HG03520 (cell line): ENCODE measurements at regions not wholly inside any gene's neighbourhood (a gene's known extent, or its start where the extent isn't known, plus 50 kb on each side); places are given as distances from the start of the nearest gene placed in this dataset.
A peak's percentile ranks its signal among the peaks of the same experiment; 100 is the strongest.

ENCODE experiments used
- ATAC-seq: cut with Tn5 transposase; IDR thresholded peaks from one replicate; pipeline ENCODE4 v1.9.1; 2021; ENCODE audit warnings: mild to moderate bottlenecking, moderate library complexity; ENCODE audit not compliant: unreplicated experiment

DNA sequence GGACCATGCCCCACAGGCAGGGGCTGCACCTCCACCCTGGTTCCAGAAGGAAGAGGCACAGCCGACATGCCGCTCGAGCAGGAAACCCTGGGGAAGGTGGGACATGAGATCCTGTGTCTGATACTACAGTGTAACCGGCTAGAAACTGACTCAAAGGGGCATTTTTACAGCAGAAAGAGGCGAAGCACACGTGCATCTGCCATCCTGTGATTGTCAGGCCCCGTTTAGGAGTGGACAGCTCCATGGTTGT is 62.7 kb downstream of the SIK1 start:
- no peak for ATAC-seq

DNA sequence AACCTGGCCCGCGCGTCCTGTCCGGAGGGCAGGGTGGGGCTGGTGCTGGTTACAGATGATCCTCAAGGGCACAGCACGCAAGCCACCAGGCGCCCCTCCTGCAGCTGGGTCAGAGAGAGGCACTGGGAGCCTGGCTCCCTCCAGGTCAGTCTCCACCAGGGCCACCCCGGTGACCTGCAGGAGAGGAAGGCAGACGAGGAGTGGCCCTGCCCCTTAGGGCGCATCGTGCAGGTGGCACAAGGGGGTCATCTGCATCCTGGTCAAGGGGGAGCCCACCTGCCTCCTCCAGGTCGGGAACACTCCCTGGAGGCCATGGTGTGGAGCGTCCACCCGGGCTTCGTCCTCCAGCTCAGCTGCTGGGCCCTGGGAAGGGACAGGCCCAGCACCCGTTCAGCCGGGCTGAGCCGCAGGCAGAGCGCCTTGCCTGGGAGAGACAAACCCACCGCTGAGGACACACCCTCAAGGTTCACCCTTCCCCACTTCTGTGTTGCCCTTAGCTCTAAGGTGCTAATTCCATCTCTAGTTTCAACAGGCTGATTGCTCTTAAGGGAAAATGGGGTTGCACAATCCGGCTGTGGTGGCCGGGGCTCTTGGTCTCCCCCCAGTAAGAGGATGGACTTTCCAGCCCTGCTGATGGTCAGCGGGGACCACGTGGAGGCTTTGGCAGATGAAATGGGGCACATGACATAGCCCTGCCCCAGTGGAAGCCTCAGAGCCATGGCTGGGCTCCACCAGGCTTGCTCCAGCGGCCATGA is 63.2 kb downstream of the SIK1 start:
- no peak for ATAC-seq

DNA sequence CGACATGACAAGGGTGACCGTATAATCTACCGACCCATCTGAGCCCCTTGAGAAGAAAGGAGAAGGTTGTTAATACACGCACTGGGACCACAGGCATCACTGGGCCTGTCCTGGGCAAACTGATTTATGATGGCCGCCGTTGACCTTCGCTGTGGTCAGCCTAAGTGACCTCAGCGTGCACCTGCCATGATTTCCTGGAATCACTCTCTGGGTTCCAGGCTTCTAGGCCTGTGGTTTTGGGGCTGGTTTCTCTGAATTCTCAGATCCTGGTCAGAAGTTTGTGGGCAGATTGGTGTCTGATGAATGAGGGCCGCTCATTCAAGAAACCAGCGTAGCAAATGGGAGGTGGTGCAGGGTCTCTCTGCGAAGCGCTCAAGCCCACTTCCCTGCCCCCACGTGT is 64.0 kb downstream of the SIK1 start:
- no peak for ATAC-seq

DNA sequence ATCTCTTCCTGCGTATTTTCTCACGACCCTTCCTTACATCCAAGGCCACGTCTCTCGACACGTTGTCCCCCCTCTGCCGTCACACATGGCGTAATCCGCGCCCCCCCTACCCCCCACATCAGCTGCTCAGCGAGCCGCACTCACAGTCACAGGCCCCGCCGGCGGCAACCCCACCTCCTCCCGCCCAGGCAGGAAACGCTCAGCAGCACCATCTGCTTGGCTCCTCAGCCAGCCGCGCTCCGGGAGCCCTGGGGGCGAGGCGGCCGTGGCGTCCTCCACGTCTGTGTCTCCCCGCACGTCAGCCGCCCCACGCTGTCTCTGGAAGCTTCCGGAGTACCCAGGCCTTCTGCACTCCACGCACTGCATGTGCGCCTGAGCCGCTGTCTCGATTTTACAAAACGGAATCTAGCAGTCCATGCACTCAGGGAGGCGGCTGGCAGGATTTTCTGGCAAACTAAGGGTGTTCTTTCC is 64.6 kb downstream of the SIK1 start:
- peak; percentile 53 for ATAC-seq

DNA sequence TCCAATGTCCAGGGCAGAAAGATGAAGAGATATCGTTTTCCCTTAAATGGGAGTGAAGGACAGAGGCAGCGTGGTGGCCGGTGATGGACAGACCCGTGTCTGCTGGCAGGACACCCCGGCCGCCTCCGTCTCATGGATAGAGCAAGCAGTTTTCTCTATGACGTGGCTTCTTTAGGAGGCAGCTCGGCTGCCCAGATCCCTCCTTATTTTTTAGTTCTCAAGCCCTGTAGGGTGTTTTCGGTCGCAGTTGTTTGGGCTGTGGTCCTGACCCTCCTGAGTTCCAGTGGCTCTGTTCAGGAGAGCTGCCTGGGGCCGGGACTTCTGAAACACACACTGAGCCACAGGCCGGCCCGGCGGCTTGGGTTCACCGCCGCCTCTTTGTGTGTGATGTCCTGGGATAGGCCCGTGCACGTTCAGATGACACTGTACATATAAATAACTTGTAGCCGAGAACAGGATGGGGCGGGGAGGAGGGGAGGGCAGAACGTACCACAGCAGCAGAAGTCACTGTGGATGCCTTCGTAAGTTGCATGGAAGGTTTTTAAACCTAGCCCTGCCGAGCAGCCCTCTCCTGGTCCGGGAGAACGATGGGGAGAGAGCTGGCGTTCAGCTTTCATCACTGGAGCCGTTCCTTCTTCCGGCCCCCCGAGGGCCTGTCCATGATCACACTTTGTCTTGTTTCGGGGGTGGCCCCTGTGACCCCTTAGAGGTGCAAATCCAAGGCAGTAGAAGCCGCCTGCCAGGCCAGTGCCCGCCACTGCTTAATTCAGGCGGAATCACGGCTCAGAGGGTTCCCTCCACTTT is 65.2 kb downstream of the SIK1 start:
- ATAC-seq = peak; percentile 54

DNA sequence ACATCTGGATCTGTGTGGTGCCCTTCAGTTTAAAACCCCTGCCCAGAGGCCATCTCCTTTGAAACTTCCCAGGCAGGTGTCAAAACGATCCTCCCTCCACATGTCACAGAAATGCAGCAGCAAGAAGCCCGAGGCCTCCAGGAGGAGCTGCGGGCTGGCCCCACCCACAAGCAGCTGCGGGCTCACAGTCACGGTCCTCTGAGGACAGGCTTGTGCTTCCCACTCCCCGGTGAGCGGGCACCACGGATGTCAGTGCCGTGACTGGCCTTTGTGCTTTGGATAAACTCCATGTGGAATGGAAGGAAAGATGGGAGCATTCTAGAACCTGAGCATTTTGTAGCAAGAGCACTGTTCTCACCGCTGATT is 65.8 kb downstream of the SIK1 start:
- ATAC-seq = no peak

DNA sequence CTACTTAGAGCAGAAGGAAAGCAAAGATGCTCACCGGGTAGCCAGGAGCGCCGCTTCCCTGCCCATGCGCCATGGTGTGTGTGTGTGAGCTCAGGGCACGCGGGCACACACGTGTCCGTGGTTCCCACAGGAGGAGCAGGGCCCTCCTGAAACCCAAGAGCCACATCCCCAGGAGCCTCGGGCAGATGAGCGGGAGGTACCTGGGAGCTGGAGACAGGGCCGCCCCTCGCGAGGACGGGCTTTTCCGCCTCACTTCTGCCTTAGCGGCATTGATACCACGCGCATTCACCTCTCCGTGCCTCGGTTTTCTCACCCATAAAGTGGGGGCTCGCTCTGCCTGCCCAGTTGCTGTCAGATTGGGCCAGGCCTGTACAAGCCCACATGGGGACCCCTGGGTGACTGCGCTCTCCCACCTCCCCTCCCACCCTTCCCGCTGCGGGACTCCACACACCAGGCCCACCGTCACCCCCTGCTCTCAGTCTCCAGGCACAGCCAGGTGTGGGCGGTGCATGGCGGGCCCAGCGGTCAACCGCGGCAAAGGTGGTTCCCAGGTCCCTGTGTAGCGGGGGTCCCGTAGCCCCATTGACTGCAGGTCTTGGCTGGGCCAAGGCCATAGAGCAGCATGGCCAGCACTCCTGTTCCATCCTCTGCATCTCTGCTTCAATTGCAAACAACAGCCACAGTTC is 66.3 kb downstream of the SIK1 start:
- ATAC-seq = no peak

DNA sequence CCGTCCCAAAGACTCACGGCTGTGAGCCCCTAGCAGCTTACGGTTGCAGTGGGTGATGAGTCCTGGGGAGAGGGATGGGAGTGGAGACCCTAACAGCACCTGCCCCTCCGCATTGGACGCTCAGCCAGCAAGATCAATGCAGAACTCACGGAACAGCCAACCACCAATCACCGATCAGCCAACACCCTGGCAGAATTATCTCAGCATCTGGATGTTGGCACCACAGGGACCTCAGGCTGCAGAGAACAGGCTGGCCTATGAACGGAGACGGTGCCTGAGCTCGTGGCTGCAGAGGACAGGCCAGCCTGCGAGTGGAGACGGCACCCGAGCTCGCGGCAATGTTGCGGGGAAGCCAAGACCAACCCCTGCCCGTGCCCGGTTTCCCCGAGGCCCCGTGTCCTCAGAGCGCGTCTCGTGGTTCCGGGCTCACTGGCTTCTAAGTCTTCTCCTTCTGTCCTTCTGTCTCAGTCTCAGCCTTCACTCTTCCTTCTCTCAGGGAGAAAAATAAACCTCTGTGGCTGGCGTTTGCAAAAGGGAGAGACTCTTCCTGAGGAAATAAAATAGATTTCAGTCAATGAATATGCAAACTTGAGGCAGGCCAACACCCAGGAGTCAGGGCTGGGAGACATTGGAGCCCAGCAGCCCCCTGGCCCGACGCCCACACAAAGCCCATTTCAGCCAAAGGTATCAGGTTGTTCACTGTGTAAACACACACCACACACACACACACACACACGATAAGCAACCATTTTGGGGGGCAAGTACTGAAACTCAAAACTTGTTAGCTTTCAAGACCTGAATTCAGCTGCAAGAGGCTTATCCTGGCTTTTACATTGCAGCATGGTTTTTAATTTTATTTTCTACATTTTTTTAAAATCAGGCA is 67.8 kb downstream of the SIK1 start:
- no peak for ATAC-seq

DNA sequence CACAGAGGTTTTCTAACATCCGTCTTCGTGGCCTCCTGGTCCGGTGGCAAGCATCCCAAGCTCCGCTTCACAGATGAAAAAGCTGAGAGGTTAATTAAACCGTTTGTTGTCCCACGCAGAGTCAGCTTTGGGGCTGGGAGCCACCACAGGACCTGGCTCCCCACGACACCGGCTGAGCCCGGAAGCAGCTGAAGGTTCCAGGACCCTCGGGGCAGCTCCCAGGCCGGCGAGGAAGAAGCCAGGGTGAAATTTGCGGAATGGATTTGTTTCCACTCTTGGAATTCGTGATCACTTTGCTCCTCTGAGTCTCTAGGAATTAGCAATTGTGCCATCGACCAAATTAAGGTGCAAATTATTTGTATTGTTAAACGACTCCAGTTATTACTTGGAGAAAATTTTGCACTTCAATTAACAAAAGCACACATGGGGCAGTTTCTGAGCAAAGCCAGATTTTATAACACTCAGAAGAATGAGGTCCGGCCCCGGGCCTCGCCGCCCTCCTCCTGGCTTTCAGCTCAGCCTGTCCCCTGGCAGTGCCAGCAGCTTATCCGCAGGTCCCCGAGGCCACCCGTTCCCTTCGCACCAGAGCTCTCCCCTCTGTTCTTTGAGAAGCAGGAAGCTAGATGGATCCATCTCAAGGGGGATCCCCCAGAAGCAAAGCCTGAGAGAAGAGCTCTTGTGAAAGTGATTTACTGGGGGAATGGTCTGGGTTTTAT is 69.1 kb downstream of the SIK1 start:
- ATAC-seq = no peak

DNA sequence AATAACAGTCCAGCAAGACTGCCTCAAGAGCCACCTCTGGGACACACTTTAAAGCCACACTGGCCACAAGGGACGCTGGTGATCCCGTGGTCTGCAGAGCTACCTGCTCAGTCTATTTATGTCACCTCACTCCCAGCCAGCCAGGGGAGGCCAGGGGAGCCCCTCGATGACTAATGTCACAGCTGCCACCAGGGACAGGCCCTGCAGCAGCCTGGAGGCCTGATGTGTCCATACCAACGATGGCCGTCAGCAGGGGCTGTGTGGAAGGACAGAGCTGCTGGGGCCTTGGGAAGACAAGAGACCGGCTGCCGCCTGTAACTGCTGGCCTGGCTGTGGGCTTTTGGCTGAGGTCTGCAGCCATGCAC is 71.0 kb downstream of the SIK1 start:
- ATAC-seq = no peak

DNA sequence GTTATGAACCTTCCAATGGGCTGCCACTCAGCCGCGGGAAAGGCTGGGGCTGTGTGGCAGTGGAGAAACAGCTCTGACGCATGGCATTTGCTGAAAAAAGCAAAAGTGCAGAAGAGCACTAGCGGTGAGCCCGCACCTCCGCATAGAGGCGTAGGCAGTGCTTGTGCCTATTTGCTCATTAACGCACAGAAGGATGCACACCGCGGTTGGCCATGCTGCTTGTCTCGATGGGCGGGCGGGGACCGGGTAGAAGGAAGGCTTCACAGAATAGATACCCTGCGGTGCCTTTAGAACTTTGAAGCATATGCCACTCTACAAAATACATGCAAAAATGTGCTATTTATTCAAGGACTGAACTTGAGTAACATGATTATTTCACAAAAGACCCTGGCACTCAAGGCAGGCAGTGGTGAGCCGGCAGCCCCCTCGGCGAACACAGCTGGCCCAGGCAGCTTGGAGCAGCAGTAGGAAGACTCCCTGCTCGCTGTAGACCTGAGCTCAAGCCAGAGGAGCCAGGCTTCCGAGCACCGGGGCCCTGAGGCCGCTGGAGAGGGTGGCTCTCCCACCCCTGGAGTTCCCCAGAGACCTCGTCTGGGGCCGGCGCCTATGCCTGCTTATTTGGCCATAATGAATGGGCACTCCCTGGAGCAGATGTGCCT is 71.5 kb downstream of the SIK1 start:
- no peak for ATAC-seq

DNA sequence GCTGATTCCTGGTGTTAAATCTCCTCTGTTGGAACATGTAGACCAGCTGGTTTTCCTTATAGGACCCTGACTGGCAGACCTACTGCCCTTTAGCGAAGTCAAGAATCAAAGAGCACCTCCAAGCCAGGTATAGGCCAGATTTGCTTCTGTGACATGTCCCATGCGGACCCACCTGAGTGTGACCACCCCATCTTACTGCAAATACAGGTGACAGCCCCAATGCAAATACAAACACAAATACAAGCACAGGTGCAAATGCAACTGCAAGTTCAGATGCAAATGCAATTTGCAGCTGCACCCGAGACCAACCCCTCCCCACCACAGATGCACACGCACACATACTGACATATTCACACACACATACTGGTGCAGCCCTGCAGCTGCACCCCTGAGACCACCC is 72.3 kb downstream of the SIK1 start:
- ATAC-seq = no peak

DNA sequence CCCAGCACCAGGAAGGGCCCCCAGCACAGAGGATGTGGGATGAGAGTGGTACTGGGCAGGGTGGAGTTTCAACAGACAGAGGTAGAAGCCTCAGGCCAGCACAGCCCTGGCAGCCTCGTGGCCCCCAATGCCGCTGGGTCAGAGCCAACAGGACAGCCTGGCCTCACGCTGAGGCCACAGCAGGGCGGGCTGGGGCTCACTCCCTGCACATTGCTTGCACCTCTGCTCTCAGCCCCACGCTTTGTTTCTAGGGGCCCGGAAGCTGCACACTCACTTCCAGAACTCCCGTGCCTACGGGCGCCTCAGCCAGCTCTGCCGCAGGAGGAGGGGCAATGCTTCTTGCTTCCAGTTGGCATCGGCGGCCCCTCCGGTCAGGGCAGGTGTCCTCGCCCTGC is 72.9 kb downstream of the SIK1 start:
- no peak for ATAC-seq

DNA sequence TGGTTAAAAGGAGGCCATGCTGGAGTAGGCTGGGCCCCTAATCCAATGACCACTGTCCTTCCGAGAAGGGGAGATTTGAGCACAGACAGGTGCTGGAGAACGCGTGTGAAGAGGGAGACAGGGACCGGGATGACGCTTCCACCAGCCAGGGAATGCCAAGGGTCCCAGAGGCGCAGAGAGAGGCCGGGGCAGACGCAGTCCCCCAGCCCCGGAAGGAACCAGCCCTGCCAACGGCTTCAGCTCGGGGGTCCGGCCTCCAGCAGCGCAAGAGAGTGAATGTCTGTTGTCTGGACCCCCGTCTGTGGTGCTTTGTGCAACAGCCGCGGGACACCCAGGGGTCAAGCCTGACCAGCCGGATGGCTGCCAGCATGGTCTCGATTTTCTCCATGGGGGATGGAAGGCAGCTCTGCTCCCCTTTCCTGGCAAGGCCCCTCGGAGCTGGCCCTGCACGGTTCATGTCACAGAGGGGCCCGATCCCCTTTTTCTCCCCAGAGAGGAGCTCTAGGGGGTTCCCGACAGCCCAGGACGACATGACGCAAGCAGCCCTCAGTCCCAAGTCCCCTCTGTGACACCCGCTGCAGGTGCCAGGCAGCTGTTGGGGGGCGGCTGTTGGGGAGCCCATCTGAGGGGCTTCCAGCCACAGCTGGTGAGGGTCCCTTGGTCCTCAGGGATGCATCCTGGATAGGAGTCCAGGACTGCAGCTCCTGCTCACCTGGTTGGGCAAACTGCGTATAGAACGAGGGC is 73.5 kb downstream of the SIK1 start:
- ATAC-seq = no peak

DNA sequence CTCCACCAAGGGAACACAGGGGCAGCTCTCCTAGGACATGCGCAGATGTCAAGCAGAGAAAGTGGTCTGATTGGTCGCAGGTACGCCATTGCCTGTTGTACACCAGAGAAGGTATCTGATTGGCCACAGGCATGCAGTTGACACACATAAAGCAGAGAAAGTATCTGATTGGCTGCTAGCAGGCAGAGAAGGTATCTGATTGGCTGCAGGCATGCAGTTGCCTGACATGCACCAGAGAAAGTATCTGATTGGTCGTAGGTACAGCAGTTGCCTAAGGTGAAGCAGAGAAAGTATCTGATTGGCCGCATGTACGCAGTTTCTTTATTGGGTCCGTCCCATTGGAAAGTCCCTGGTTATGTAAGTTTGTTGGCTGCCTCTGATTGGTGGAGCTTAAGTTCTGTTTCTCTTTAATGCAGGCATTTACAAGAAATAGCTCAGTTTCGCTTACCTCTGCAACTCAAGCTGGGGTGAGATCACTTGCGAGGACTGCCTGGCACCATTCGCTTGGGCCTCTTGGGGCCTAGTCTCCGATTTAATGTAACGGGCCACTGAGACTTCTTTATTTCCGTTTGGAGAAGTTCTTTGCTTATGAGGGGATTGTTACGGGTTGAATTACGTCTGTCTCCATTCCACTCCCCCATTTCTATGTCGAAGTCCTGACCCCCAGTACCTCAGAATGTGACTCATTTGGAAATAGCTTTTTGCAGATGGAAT is 74.2 kb downstream of the SIK1 start:
- ATAC-seq = peak; percentile 75

DNA sequence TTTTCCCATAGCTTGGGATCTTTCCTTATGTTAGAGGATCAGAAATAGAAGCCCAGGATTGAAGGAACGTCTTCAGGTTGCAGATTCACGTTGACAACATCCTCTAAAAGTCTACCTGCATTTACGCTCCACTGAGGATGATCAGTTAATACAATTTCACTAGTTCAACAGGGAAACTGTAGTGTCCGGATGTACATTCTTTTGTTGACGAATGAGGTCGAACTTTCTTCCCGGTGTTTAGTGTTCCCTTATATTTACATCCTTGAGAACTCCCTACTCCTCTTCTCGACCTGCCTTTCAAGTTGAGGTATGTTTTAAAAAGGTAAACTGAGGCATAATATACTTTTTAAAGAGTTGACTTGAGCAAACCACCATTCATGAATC is 74.8 kb downstream of the SIK1 start:
- no peak for ATAC-seq

DNA sequence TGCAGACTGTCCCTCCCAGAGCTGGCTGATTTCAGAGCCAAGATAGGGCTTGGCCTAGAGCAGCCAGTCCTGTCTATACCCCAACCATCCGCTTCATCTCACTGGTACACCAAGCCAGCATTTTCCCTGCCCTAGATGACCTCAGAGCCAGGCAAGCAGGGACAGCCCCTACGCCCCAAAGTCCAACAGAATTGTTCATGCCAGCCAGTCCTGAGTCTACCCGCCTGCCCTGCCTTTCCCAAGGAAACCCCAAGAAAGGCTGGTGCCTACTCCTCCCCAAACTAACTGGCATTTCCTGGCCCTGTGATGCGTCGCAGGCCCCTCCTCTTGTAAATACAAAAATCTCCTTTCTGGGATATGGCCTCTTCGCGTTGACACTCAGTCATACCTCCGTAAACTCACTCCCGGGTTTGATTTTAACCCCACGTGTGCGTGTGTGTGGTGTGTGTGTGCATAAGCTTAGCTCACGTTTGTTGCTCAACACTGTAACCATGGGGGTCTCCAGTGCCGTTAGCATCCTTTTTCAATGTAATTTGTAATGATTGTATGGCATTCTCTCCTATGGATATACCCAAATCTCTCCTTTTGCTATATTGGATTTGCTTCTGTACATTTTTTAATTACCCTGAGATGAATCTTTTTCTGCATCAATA is 75.3 kb downstream of the SIK1 start:
- no peak for ATAC-seq

DNA sequence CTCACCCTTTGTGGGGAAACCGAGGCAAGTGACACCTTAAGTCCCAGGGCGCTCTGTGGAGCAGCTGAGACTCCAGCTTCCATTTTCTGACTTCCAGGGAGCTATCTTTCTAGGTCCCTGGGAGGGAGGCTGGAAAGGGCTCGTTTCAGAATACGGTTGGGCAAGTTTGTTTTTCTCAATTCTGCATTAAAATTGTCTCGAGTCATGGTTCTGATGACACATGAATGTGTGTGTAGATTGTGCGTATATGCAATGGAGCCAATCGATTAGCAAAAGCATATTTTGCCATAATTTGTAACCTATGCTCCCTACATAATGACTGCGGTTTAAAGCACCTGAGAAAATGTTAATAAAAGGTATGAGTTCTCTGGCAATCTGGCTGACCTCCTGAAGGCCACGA is 77.3 kb downstream of the SIK1 start:
- no peak for ATAC-seq
